Endothelial cell of umbilical vein (primary cell): ENCODE measurements at regions not wholly inside any gene's neighbourhood (a gene's known extent, or its start where the extent isn't known, plus 50 kb on each side); places are given as distances from the start of the nearest gene placed in this dataset.

Source experiments
- BruUV-seq: library from RNA; stranded (reverse); fragments of 400-500 nt; replicated peaks from 2 replicates; lab custom pipeline; 2021; lab: Mats Ljungman, UMichigan
- CTCF ChIA-PET: fragments of 300-600, 350-600 bp; sonication (Branson Sonifier 250); formaldehyde crosslinking; loops from one replicate; lab custom pipeline; 2021; ENCODE audit warnings: antibody characterized with exemption, inconsistent platforms; lab: Charles Lee
- POLR2A ChIA-PET: fragments of 300-600, 350-600 bp; sonication (Branson Sonifier 250); formaldehyde crosslinking; loops from one replicate; lab custom pipeline; 2021; ENCODE audit warnings: antibody characterized with exemption, inconsistent platforms; lab: Charles Lee
- DNase-seq: peaks from one replicate; pipeline ENCODE4 v3.0.0-alpha.2; 2011; ENCODE audit warnings: low read depth, low spot score
- FAIRE-seq: peaks from 2 replicates; lab custom pipeline; 2011; peaks lifted over from hg19 to GRCh38; lab: Jason Lieb, UNC
- H2AFZ ChIP-seq: 2 replicates; pipeline ENCODE4 v1.6.0; 2012; ENCODE audit warnings: low read depth, low read length, control low read depth, inconsistent platforms
- H3K27ac ChIP-seq: 2 replicates; pipeline ENCODE4 v1.5.1; 2011; ENCODE audit warnings: low read depth, mild to moderate bottlenecking, control low read depth, low read length, moderate library complexity; ENCODE audit not compliant: insufficient read depth
- H3K27me3 ChIP-seq, 2 experiments: 2 replicates each; pipeline versions ENCODE4 v1.6.0 to v1.6.1; 2011; ENCODE audit warnings: low read length in 2 of 2, mixed read lengths in 1 of 2; ENCODE audit not compliant: control insufficient read depth in 2 of 2, insufficient read depth in 2 of 2
- H3K36me3 ChIP-seq, 2 experiments: 2 replicates in 1 of 2; 3 replicates in 1 of 2; pipeline ENCODE4 v1.5.1; 2011; ENCODE audit warnings: low read length in 2 of 2, mild to moderate bottlenecking in 1 of 2, moderate library complexity in 1 of 2; ENCODE audit not compliant: control insufficient read depth in 2 of 2, insufficient read depth in 2 of 2; ENCODE audit errors: extremely low read depth in 1 of 2
- H3K4me1 ChIP-seq: 3 replicates; pipeline ENCODE4 v1.5.1; 2011; ENCODE audit warnings: mild to moderate bottlenecking, low read length; ENCODE audit not compliant: control insufficient read depth, insufficient read depth; ENCODE audit errors: extremely low read depth
- H3K4me2 ChIP-seq: 2 replicates; pipeline ENCODE4 v1.6.1; 2011; ENCODE audit warnings: low read length, control low read depth, mixed read lengths; ENCODE audit not compliant: insufficient read depth
- H3K4me3 ChIP-seq, 3 experiments: fragments of 200-600 bp in 1 of 3; sonication (generic), shearing (Covaris generic) in 1 of 3; replicated peaks in 1 of 3; 2 replicates each; pipeline ENCODE4 v1.5.1; 2011 to 2016; ENCODE audit warnings: control low read depth in 3 of 3, low read length in 3 of 3, mild to moderate bottlenecking in 2 of 3, inconsistent platforms in 1 of 3, low read depth in 1 of 3, moderate library complexity in 1 of 3; ENCODE audit not compliant: insufficient read depth in 1 of 3
- H3K79me2 ChIP-seq: 2 replicates; pipeline ENCODE4 v1.6.0; 2012; ENCODE audit warnings: low read length, inconsistent platforms; ENCODE audit not compliant: control insufficient read depth, insufficient read depth
- H3K9ac ChIP-seq: replicated peaks from 2 replicates; pipeline ENCODE3; 2011; ENCODE audit warnings: low read length, control low read depth; ENCODE audit not compliant: insufficient read depth; ENCODE audit errors: extremely low read depth
- H3K9me1 ChIP-seq: replicated peaks from 3 replicates; pipeline ENCODE4 v1.6.0; 2011; ENCODE audit warnings: mild to moderate bottlenecking, low read length; ENCODE audit not compliant: control insufficient read depth, insufficient read depth; ENCODE audit errors: extremely low read depth
- H3K9me3 ChIP-seq: replicated peaks from 2 replicates; pipeline ENCODE4 v1.5.1; 2012; ENCODE audit warnings: low read length, inconsistent platforms; ENCODE audit not compliant: control insufficient read depth, insufficient read depth
- H4K20me1 ChIP-seq: replicated peaks from 2 replicates; pipeline ENCODE3; 2011; ENCODE audit warnings: mild to moderate bottlenecking, low read length; ENCODE audit not compliant: control insufficient read depth, insufficient read depth; ENCODE audit errors: extremely low read depth
- EZH2 ChIP-seq: IDR thresholded peaks from 2 replicates; pipeline ENCODE4 v1.6.1; 2012; ENCODE audit warnings: borderline replicate concordance, low read depth, mild to moderate bottlenecking, moderate library complexity, low read length, inconsistent platforms; ENCODE audit not compliant: severe bottlenecking
- FOS ChIP-seq: IDR thresholded peaks from 2 replicates; pipeline ENCODE4 v1.6.1; 2011; ENCODE audit warnings: mild to moderate bottlenecking, low read length, moderate library complexity, borderline replicate concordance; ENCODE audit not compliant: insufficient read depth
- GATA2 ChIP-seq: IDR thresholded peaks from 2 replicates; pipeline ENCODE4 v1.7.0; 2011; ENCODE audit warnings: low read depth, mild to moderate bottlenecking, moderate library complexity, mixed read lengths, low read length; ENCODE audit not compliant: insufficient read length, insufficient read depth
- JUN ChIP-seq: IDR thresholded peaks from 2 replicates; pipeline ENCODE4 v1.6.1; 2011; ENCODE audit warnings: borderline replicate concordance, low read depth; ENCODE audit not compliant: insufficient read length, insufficient read depth
- MYC ChIP-seq: IDR thresholded peaks from one replicate; pipeline ENCODE4 v1.6.1; 2011; ENCODE audit warnings: mild to moderate bottlenecking, low read depth, low read length
- POLR2A ChIP-seq: IDR thresholded peaks from 2 replicates; pipeline ENCODE4 v1.6.1; 2012; ENCODE audit warnings: low read depth, mild to moderate bottlenecking, control low read depth, low read length
- POLR2AphosphoS5 ChIP-seq: IDR thresholded peaks from 2 replicates; pipeline ENCODE4 v1.6.1; 2012; ENCODE audit warnings: low read depth, mild to moderate bottlenecking, control low read depth, low read length, moderate library complexity; ENCODE audit not compliant: insufficient read depth
- dilution Hi-C: fragments of 300-500 bp; cut with MboI; formaldehyde crosslinking; loops from one replicate; pipeline ENCODE4 v1.15.0; 2019; ENCODE audit warnings: low sequenced_read_pairs; ENCODE audit not compliant: extremely low pct_ligation_motif_present
- intact Hi-C: fragments of 100-400 bp; cut with micrococcal nuclease; formaldehyde crosslinking; loops from one replicate; pipeline ENCODE4 v1.10.0; 2022
- TF ChIP-seq, protein P1 (sequence below): IDR thresholded peaks from 2 replicates; pipeline ENCODE4 v1.6.1; 2011; ENCODE audit not compliant: insufficient read depth, insufficient read length
- TF ChIP-seq, protein P2 (sequence below), 2 donors: IDR thresholded peaks; 1 replicate in 1 of 2; 2 replicates in 1 of 2; pipeline ENCODE4 v1.5.1; 2011; ENCODE audit warnings: low read length in 2 of 2, mild to moderate bottlenecking in 2 of 2, moderate library complexity in 2 of 2, control low read depth in 1 of 2, inconsistent platforms in 1 of 2, low read depth in 1 of 2; ENCODE audit not compliant: insufficient read depth in 1 of 2; ENCODE audit errors: extremely low read depth in 1 of 2

DNA sequence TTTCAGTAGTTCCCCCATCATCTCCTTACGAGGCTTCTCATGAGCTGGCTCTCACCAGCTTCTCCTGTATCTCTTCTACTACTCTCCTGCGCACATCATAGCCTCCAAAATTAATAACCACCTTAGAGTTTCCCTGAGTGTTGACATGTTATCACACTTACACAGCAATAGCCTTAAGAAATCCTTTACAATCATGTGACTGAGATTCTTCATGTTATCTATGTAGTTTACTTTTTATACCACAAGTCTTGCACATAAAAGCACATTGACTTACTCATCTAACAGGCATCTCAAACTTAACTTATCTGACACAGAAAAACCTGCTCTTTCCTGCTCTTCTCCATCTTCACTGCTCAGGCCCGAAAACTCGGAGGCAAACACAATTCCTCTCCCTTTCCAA lies 103.7 kb upstream of the TAB2 start:
- FAIRE-seq (no peak), DNase-seq (no peak)
- H3K79me2 ChIP-seq, result no peaks in the 10 kb centered on the region
- ChIA-PET POLR2A (no interaction called here), CTCF (no interaction called here)
- H3K9ac ChIP-seq, result no peak overlapping the region
- H3K4me2 ChIP-seq, result no peak overlapping the region
- no peaks in the 10 kb centered on the region for H3K9me3 ChIP-seq
- intact Hi-C loops, result no loop called here
- H4K20me1 ChIP-seq, result no peaks in the 10 kb centered on the region
- dilution Hi-C loops, result no loop called here
- no TSS peak for BruUV-seq
- no peaks in the 10 kb centered on the region for H3K9me1 ChIP-seq
- no peak overlapping the region for H3K27ac ChIP-seq
- H3K27me3 ChIP-seq, result peaks cover 3 to 4% of the 10 kb centered on the region in 2 experiments
- no peaks in the 10 kb centered on the region for H3K36me3 ChIP-seq
- no peaks in the 10 kb centered on the region for H3K4me1 ChIP-seq
- H2AFZ ChIP-seq, result no peak overlapping the region
- no peak overlapping the region for H3K4me3 ChIP-seq
- no peak for TF ChIP-seq POLR2AphosphoS5
- TF ChIP-seq, protein P1, sequence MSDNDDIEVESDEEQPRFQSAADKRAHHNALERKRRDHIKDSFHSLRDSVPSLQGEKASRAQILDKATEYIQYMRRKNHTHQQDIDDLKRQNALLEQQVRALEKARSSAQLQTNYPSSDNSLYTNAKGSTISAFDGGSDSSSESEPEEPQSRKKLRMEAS, result no peak
- no peak for TF ChIP-seq EZH2
- no peak for TF ChIP-seq MYC
- no peak for TF ChIP-seq GATA2
- TF ChIP-seq, protein P2, sequence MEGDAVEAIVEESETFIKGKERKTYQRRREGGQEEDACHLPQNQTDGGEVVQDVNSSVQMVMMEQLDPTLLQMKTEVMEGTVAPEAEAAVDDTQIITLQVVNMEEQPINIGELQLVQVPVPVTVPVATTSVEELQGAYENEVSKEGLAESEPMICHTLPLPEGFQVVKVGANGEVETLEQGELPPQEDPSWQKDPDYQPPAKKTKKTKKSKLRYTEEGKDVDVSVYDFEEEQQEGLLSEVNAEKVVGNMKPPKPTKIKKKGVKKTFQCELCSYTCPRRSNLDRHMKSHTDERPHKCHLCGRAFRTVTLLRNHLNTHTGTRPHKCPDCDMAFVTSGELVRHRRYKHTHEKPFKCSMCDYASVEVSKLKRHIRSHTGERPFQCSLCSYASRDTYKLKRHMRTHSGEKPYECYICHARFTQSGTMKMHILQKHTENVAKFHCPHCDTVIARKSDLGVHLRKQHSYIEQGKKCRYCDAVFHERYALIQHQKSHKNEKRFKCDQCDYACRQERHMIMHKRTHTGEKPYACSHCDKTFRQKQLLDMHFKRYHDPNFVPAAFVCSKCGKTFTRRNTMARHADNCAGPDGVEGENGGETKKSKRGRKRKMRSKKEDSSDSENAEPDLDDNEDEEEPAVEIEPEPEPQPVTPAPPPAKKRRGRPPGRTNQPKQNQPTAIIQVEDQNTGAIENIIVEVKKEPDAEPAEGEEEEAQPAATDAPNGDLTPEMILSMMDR (IDR thresholded peaks at IDR 0.05; ENCODE audit: extremely low read depth in 1 of 2, insufficient read depth in 1 of 2, low read depth in 1 of 2, low read length in 2 of 2), result no peak
- TF ChIP-seq POLR2A, result no peak
- TF ChIP-seq FOS, result no peak
- TF ChIP-seq JUN, result no peak
